Activated T-helper 2 cell treated with anti-CD3 and anti-CD28 coated beads, Interferon-gamma antibody, Interleukin-2, Interleukin-4, amounts not matched to agents 10 μg/mL and 5 μg/mL and 100 μg/mL, durations not matched to agents 14 hours and 24 hours and 36 hours (primary cell): ENCODE measurements at regions not wholly inside any gene's neighbourhood (a gene's known extent, or its start where the extent isn't known, plus 50 kb on each side); places are given as distances from the start of the nearest gene placed in this dataset.
"Not testable (repeated sequence)": the region's sequence is repeated elsewhere in the genome, so short reads cannot be mapped to it uniquely, and the experiment has no call there.

Experiments
- DNase-seq: peaks from one replicate; pipeline ENCODE4 v3.0.0; 2021; ENCODE audit warnings: low spot score
- H3K27ac Mint-ChIP-seq: one replicate; pipeline ENCODE4 v1.8.0; 2021; ENCODE audit warnings: mixed read lengths
- H3K27me3 Mint-ChIP-seq: one replicate; pipeline ENCODE4 v1.8.0; 2021; ENCODE audit warnings: low read depth, mixed read lengths
- H3K36me3 Mint-ChIP-seq: one replicate; pipeline ENCODE4 v1.8.0; 2021; ENCODE audit warnings: low read depth, mixed read lengths
- H3K4me1 Mint-ChIP-seq: one replicate; pipeline ENCODE4 v1.8.0; 2021; ENCODE audit warnings: low read depth, mixed read lengths
- H3K4me3 Mint-ChIP-seq: one replicate; pipeline ENCODE4 v1.8.0; 2021; ENCODE audit warnings: low read depth, mild to moderate bottlenecking, moderate library complexity, mixed read lengths
- H3K9me3 Mint-ChIP-seq: one replicate; pipeline ENCODE4 v1.8.0; 2021; ENCODE audit warnings: mixed read lengths
- intact Hi-C: fragments of 100-400 bp; cut with micrococcal nuclease; formaldehyde crosslinking; loops from one replicate; pipeline ENCODE4 v1.15.1; 2023

- intact Hi-C loops, result no loop called here
- no peaks in the 10 kb centered on the region for H3K9me3 Mint-ChIP-seq
- no peaks in the 10 kb centered on the region for H3K36me3 Mint-ChIP-seq
- no peaks in the 10 kb centered on the region for H3K27me3 Mint-ChIP-seq
- no peak overlapping the region for H3K4me3 Mint-ChIP-seq
- H3K4me1 Mint-ChIP-seq, result no peaks in the 10 kb centered on the region
- H3K27ac Mint-ChIP-seq, result no peak overlapping the region
- DNase-seq, result no peak
Observed at GRCh38 chr1:102566182-102566581, 542.1 kb downstream of the COL11A1 start.

- H3K27ac Mint-ChIP-seq, result no peak overlapping the region
- H3K27me3 Mint-ChIP-seq, result no peaks in the 10 kb centered on the region
- intact Hi-C loops, result no loop called here
- H3K4me3 Mint-ChIP-seq, result no peak overlapping the region
- no peaks in the 10 kb centered on the region for H3K9me3 Mint-ChIP-seq
- H3K36me3 Mint-ChIP-seq, result no peaks in the 10 kb centered on the region
- DNase-seq, result no peak
- H3K4me1 Mint-ChIP-seq, result no peaks in the 10 kb centered on the region
Observed at GRCh38 chr1:102562380-102562779, 545.9 kb downstream of the COL11A1 start.

- H3K9me3 Mint-ChIP-seq, result no peaks in the 10 kb centered on the region
- H3K27me3 Mint-ChIP-seq, result no peaks in the 10 kb centered on the region
- no peaks in the 10 kb centered on the region for H3K36me3 Mint-ChIP-seq
- no peaks in the 10 kb centered on the region for H3K4me1 Mint-ChIP-seq
- H3K4me3 Mint-ChIP-seq, result no peak overlapping the region
- no peak for DNase-seq
- no peak overlapping the region for H3K27ac Mint-ChIP-seq
- intact Hi-C loops, result no loop called here
Observed at GRCh38 chr1:102550729-102551384, 554.1 kb upstream of the OLFM3 start.

- no peak for DNase-seq
- no peaks in the 10 kb centered on the region for H3K4me1 Mint-ChIP-seq
- H3K4me3 Mint-ChIP-seq, result no peak overlapping the region
- H3K36me3 Mint-ChIP-seq, result no peaks in the 10 kb centered on the region
- H3K9me3 Mint-ChIP-seq, result no peaks in the 10 kb centered on the region
- intact Hi-C loops, result no loop called here
- no peaks in the 10 kb centered on the region for H3K27me3 Mint-ChIP-seq
- H3K27ac Mint-ChIP-seq, result no peak overlapping the region
Observed at GRCh38 chr1:102546251-102546650, 549.5 kb upstream of the OLFM3 start.

GRCh38 chr1:102535829-102536505 lies 539.2 kb upstream of the OLFM3 start:
- no peak for DNase-seq
- Mint-ChIP-seq H3K27ac (no peak overlapping the region), H3K4me3 (no peak overlapping the region), H3K9me3 (peaks cover 4% of the 10 kb centered on the region), H3K27me3 (no peaks in the 10 kb centered on the region), H3K4me1 (no peaks in the 10 kb centered on the region), H3K36me3 (no peaks in the 10 kb centered on the region)
- intact Hi-C loops, result no loop called here

GRCh38 chr1:102531036-102531435 lies 534.3 kb upstream of the OLFM3 start:
- H3K4me3 Mint-ChIP-seq, result no peak overlapping the region
- H3K4me1 Mint-ChIP-seq, result no peaks in the 10 kb centered on the region
- peaks cover 7% of the 10 kb centered on the region for H3K9me3 Mint-ChIP-seq
- H3K27me3 Mint-ChIP-seq, result no peaks in the 10 kb centered on the region
- H3K27ac Mint-ChIP-seq, result no peak overlapping the region
- intact Hi-C loops, result no loop called here
- no peak for DNase-seq
- no peaks in the 10 kb centered on the region for H3K36me3 Mint-ChIP-seq

- Mint-ChIP-seq H3K9me3 (peaks cover 7% of the 10 kb centered on the region), H3K27me3 (no peaks in the 10 kb centered on the region), H3K36me3 (no peaks in the 10 kb centered on the region), H3K27ac (no peak overlapping the region), H3K4me3 (no peak overlapping the region), H3K4me1 (no peaks in the 10 kb centered on the region)
- intact Hi-C loops, result no loop called here
- DNase-seq, result no peak
Observed at GRCh38 chr1:102529446-102529845, 532.7 kb upstream of the OLFM3 start.

- H3K27ac Mint-ChIP-seq, result no peak overlapping the region
- no peaks in the 10 kb centered on the region for H3K36me3 Mint-ChIP-seq
- no peak overlapping the region for H3K4me3 Mint-ChIP-seq
- intact Hi-C loops, result no loop called here
- peaks cover 11% of the 10 kb centered on the region for H3K9me3 Mint-ChIP-seq
- H3K27me3 Mint-ChIP-seq, result no peaks in the 10 kb centered on the region
- no peaks in the 10 kb centered on the region for H3K4me1 Mint-ChIP-seq
- no peak for DNase-seq
Observed at GRCh38 chr1:102500758-102501157, 504.0 kb upstream of the OLFM3 start.

GRCh38 chr1:102498929-102499328 lies 502.2 kb upstream of the OLFM3 start:
- H3K27ac Mint-ChIP-seq, result no peak overlapping the region
- DNase-seq, result no peak
- intact Hi-C loops, result no loop called here
- no peaks in the 10 kb centered on the region for H3K36me3 Mint-ChIP-seq
- H3K4me3 Mint-ChIP-seq, result no peak overlapping the region
- no peaks in the 10 kb centered on the region for H3K4me1 Mint-ChIP-seq
- H3K9me3 Mint-ChIP-seq, result peaks cover 11% of the 10 kb centered on the region
- H3K27me3 Mint-ChIP-seq, result no peaks in the 10 kb centered on the region

GRCh38 chr1:102497810-102498209 lies 501.1 kb upstream of the OLFM3 start:
- H3K4me3 Mint-ChIP-seq, H3K36me3 Mint-ChIP-seq, H3K27ac Mint-ChIP-seq, H3K27me3 Mint-ChIP-seq, H3K4me1 Mint-ChIP-seq, intact Hi-C loops, DNase-seq: not testable (repeated sequence)
- H3K9me3 Mint-ChIP-seq, result peaks cover 12% of the 10 kb centered on the region

- intact Hi-C loops, result no loop called here
- H3K4me1 Mint-ChIP-seq, result no peaks in the 10 kb centered on the region
- no peaks in the 10 kb centered on the region for H3K27me3 Mint-ChIP-seq
- H3K9me3 Mint-ChIP-seq, result no peaks in the 10 kb centered on the region
- no peak overlapping the region for H3K27ac Mint-ChIP-seq
- no peak for DNase-seq
- no peaks in the 10 kb centered on the region for H3K36me3 Mint-ChIP-seq
- H3K4me3 Mint-ChIP-seq, result no peak overlapping the region
Observed at GRCh38 chr1:102472520-102472919, 475.8 kb upstream of the OLFM3 start.

GRCh38 chr1:102470767-102471166 lies 474.0 kb upstream of the OLFM3 start:
- H3K4me1 Mint-ChIP-seq, result no peaks in the 10 kb centered on the region
- no peaks in the 10 kb centered on the region for H3K27me3 Mint-ChIP-seq
- H3K9me3 Mint-ChIP-seq, result no peaks in the 10 kb centered on the region
- H3K27ac Mint-ChIP-seq, result no peak overlapping the region
- intact Hi-C loops, result no loop called here
- no peak for DNase-seq
- H3K4me3 Mint-ChIP-seq, result no peak overlapping the region
- no peaks in the 10 kb centered on the region for H3K36me3 Mint-ChIP-seq

- Mint-ChIP-seq H3K27me3 (no peaks in the 10 kb centered on the region), H3K27ac (no peak overlapping the region), H3K4me3 (no peak overlapping the region), H3K36me3 (no peaks in the 10 kb centered on the region), H3K9me3 (no peaks in the 10 kb centered on the region), H3K4me1 (no peaks in the 10 kb centered on the region)
- no peak for DNase-seq
- intact Hi-C loops, result no loop called here
Observed at GRCh38 chr1:102466487-102466886, 469.8 kb upstream of the OLFM3 start.
